RPMI7951 (cell line): ENCODE measurements at regions not wholly inside any gene's neighbourhood (a gene's known extent, or its start where the extent isn't known, plus 50 kb on each side); places are given as distances from the start of the nearest gene placed in this dataset.
"Not testable (repeated sequence)": the region's sequence is repeated elsewhere in the genome, so short reads cannot be mapped to it uniquely, and the experiment has no call there.

Source experiments
- DNase-seq: peaks from one replicate; pipeline ENCODE4 v3.0.0-alpha.2; 2012; ENCODE audit warnings: low read depth

DNA sequence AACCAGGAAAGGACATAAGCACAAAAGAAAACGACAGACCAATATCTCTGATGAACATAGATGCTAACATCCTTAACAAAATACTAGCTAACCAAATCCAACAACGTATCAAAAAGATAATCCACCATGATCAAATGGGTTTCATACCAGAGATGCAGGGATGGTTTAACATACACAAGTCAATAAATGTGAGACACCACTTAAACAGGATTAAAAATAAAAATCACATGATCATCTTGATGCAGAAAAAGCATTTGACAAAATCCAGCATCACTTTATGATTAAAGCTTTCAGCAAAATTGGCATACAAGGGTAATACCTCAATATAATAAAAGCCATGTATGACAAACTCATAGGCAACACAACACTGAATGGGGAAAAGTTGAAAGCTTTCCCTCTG lies 138.4 kb downstream of the ADCYAP1 start:
- not testable (repeated sequence) for DNase-seq

- no peak for DNase-seq
Measured at GRCh38 chr18:1045658-1046057, 141.0 kb downstream of the ADCYAP1 start.

- DNase-seq = peak; percentile 53
Measured at GRCh38 chr18:1047406-1047805, 142.7 kb downstream of the ADCYAP1 start.

GRCh38 chr18:1048032-1048431 lies 143.4 kb downstream of the ADCYAP1 start:
- peak; percentile 66 for DNase-seq

GRCh38 chr18:1049173-1049572 lies 144.5 kb downstream of the ADCYAP1 start:
- no peak for DNase-seq

DNA sequence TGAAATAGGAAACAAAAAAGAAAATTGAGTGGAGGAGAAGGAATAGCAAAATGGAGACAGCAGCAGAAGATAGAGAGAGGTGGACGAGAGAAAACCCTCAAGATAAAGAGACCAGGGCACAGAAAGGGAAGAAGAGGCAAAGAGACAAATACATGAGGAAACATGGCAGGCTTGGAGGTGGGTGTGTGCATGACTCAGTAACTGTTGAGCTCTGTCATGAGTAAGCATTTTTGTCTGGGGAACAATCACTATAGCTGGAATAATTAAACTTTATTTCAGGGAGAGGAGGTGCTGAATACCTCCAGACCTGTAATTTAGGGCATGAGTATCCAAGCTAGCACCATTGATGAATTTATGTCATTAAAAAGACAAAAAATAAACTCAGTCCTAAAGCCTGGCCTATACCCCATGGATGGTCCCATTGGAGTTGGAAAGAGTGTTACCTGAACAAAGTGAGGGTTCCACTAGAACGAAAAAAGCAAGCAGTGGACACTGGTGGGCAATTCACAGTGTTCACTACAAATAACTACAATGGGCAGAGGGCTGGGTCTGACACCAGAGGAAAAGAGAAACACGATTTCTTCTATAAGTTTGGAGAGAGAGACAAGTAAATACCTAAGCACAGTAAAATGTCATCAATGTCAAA lies 145.5 kb downstream of the ADCYAP1 start:
- peak; percentile 42 for DNase-seq

DNA sequence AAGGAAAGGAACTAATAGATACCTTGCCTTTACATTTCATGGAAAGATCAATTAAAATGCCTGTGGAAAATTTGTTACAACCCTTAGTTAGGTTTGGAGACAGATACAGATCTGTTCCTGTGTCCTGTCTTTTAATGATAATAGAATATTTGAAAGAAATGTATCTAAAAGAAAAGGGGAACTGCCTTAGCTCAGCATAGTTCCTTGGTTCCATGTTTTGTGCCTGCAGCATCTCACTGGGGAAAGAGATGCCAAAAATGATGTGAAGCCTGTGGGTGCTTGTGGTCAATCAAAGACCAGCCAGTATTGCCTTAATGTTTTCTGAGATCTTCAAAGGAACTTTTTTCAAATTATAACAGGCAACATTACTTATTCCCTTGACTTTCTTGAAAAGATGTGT lies 147.6 kb downstream of the ADCYAP1 start:
- DNase-seq = no peak

GRCh38 chr18:1053331-1054315 lies 149.0 kb downstream of the ADCYAP1 start:
- DNase-seq = no peak

- no peak for DNase-seq
Measured at GRCh38 chr18:1056404-1056803, 151.7 kb downstream of the ADCYAP1 start.

- no peak for DNase-seq
Measured at GRCh38 chr18:1057367-1057766, 152.7 kb downstream of the ADCYAP1 start.

GRCh38 chr18:1062588-1062987 lies 157.9 kb downstream of the ADCYAP1 start:
- peak; percentile 15 for DNase-seq

- DNase-seq = no peak
Measured at GRCh38 chr18:1075322-1075721, 170.7 kb downstream of the ADCYAP1 start.

DNA sequence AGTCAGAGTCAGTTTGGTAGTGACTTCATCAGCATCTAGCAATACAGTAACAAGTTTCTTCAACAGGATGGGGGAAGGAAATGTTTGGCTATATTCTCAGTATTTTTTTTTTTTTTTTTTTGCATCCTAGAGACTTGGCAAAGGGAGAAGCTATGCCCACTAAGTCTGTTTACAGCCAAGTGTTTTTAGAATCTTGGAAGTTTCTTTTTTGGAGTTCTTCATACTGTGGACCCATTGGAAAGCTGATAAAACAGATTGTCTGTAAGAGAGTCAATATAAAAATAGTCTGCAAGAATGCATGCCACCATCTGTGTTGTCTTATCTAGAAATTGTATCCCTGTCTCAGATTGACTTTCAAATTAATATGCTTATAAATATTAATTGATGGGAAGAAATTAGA lies 171.2 kb downstream of the ADCYAP1 start:
- DNase-seq = no peak

DNA sequence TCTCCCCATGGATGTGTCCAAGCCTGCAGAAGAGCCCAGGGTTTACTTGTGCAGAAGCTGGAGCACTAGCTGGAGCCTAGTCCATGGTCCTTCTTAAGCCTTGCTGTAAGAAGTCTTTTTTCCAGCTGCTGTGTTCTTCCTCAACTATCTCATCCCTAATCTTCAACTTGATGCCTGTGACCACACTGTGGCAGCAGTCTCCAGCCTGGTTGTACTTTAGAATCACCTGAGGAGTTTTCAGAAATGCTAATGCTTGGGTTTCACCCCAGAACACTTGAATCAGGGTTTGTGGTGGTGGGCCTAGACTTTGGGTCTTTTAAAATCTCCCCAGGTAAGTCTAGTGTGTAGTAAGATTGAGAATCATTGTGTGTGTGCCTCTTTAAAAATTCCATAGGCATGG lies 173.6 kb downstream of the ADCYAP1 start:
- no peak for DNase-seq

- not testable (repeated sequence) for DNase-seq
Measured at GRCh38 chr18:1083675-1084074, 179.0 kb downstream of the ADCYAP1 start.

GRCh38 chr18:1090758-1091157 lies 186.1 kb downstream of the ADCYAP1 start:
- DNase-seq = no peak

DNA sequence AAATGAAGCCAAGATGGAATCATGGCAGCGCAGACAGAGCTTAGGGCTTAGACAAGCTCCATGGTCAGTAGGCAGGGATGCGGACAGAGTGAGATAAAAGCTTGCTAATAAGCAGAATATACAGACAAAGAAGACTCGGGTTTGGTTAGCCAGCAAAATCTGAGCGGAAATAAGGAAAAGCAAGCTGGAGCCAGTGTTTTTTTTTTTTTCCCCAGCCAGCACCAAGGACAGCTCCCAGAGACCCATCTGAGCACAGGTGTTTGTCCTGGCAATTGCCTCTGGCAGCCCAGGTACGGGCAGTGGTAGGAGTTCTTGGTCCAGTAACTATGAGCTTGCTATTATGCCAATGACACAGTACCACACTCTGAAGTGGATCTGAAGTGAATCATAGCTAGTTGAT lies 187.6 kb downstream of the ADCYAP1 start:
- DNase-seq = peak; percentile 18

DNA sequence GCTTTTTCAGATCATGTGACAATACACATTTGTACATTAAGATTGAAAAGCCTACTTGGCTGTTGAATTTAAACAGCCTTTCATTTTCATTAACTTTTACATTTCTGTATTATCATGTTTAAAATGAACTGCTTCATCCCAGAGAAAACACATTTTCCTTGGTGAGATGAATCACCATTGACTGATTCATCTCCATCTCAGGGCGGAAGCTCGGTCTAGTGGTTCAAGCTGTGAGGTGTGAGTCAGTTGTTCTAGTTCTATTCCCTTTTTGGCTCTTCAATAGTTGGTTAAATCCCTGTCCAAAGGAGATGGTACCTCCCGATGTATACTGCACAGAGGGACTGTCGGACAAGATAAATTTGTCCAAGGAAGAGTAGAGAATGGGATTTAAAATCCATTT lies 189.7 kb downstream of the ADCYAP1 start:
- peak; percentile 81 for DNase-seq

DNA sequence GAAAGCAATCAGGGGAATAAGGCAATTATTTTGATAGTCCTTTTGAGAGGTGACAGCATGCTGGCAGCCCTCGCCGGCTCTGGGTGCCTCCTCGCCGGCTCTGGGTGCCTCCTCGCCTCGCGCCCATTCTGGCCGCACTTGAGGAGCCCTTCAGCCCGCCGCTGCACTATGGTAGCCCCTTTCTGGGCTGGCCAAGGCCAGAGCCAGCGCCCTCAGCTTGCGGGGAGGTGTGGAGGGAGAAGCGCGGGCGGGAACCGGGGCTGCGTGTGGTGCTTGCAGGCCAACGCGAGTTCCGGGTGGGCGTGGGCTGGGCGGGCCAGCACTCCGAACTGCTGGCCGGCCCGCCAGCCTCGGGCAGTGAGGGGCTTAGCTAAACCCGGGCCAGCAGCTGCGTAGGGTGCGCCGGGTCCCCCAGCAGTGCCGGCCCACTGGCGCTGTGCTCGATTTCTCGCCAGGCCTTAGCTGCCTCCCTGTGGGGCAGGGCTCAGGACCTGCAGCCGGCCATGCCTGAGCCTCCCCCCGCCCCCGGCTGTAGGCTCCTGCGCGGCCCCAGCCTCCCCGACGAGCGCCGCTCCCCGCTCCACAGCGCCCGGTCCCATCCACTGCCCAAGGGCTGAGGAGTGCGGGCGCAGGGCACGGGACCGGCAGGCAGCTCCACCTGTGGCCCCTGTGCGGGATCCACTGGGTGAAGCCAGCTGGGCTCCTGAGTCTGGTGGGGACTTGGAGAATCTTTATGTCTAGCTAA lies 193.5 kb downstream of the ADCYAP1 start:
- not testable (repeated sequence) for DNase-seq

DNA sequence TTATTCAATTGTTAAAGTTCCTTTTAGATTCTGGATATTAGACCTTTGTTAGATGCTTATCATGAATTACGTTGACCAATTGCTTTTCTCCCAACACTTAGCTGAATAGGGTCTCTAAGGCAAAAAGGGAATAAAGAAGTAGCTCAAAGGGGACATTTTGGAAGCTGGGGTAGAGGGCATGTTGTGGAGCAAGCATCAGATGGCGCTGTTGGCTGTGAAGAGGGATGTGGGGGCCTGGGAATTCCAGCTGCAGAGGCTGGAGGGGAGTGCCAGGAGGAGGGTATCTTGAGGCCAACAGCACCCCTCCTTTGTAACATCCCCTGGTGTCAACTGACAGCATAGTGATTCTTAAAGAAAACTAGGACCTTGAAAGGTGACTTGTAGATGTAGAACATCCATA lies 198.2 kb downstream of the ADCYAP1 start:
- no peak for DNase-seq

DNA sequence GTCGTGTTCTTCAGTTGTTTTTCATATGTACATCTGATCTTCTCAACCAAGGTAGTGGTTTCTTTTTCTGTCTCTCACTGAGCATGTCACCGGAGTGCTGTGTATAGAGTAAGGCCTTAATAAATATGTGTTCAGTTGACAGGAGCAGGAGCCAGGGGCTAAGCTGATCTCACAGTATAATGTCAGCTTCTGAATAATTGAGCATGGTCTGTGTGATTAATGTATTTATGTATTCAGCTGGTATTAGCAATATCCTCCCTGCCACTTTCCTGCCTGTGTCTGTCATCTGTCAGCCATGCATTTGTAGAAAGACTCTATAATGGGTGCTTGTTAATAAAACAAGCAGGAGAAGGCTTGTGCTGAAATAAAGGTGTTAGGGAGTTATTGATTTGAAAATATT lies 198.9 kb downstream of the ADCYAP1 start:
- DNase-seq = no peak

DNA sequence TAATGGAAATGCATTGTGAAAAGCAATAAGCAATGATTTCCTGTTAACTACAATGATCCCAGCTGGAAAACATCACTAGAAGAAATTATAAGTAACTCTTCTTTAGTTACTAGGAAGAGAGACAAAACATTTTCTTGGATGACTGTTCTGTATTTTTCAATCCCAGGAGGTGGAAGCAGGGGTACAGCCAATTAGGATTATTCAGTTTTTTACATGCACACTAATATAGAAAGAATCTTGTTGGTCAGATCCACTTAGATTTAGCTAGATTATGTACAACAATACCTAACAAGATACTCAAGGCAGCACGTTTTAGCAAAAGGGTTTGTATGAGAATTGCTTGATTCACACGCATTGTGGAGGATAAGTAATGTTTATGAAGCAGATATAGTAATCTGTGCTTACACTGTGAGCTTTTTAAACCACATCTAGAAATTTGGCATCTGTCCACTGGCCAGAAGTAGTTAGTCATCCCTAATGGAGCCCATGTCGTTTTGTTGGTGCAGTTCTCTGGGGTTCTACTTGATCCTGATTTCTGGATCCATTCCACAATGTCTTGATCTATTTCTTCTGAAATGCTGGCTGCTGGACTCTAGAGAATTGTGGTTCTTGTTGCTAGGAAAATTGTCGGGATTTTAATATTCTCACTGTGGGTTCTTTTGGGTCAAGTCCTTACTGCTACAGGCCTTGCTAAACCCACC lies 199.7 kb downstream of the ADCYAP1 start:
- peak; percentile 82 for DNase-seq
